ENCODE measurements at regions not wholly inside any gene's neighbourhood (a gene's known extent, or its start where the extent isn't known, plus 50 kb on each side); places are given as distances from the start of the nearest gene placed in this dataset.

DNA sequence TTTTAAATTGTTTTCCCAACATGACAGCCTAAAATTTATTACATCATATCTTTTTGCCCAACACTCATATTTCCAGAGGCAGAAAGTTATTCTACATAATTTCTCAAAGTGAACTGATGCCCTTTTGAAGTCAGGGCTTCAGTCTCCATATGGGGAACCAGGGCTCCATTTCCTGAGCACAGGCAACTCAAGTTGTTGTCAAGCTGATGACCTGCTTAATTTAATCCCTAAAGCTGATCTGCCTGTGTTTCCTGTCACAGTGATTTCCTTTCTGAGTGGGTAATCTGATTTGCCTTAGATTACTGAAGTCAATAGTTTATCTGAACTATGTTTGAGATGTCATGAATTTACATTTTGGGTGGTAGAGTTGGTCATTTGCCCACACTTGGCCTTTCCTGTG is 932.1 kb upstream of the MANEA start:
- no peaks in the 10 kb centered on the region for H3K4me1 ChIP-seq (ENCODE audit: control insufficient read depth, insufficient read depth, low read length)
- H3K9me3 ChIP-seq (ENCODE audit: control insufficient read depth, insufficient read depth, low read depth, low read length): no peaks in the 10 kb centered on the region
- no peak overlapping the region for H3K27ac ChIP-seq (ENCODE audit: low read length)
- CTCF ChIA-PET: no interaction called here
- H3K4me3 ChIP-seq (ENCODE audit: low read depth in 2 of 2, low read length in 2 of 2): no peak overlapping the region
- no peaks in the 10 kb centered on the region for H3K27me3 ChIP-seq (ENCODE audit: control insufficient read depth, insufficient read depth, low read length)
- DNase-seq (ENCODE audit: low read depth, low spot score) (no peak), ATAC-seq (no peak)
- intact Hi-C loops (cut with micrococcal nuclease; ENCODE audit: unreplicated experiment): no loop called here
- TF ChIP-seq, protein P1, sequence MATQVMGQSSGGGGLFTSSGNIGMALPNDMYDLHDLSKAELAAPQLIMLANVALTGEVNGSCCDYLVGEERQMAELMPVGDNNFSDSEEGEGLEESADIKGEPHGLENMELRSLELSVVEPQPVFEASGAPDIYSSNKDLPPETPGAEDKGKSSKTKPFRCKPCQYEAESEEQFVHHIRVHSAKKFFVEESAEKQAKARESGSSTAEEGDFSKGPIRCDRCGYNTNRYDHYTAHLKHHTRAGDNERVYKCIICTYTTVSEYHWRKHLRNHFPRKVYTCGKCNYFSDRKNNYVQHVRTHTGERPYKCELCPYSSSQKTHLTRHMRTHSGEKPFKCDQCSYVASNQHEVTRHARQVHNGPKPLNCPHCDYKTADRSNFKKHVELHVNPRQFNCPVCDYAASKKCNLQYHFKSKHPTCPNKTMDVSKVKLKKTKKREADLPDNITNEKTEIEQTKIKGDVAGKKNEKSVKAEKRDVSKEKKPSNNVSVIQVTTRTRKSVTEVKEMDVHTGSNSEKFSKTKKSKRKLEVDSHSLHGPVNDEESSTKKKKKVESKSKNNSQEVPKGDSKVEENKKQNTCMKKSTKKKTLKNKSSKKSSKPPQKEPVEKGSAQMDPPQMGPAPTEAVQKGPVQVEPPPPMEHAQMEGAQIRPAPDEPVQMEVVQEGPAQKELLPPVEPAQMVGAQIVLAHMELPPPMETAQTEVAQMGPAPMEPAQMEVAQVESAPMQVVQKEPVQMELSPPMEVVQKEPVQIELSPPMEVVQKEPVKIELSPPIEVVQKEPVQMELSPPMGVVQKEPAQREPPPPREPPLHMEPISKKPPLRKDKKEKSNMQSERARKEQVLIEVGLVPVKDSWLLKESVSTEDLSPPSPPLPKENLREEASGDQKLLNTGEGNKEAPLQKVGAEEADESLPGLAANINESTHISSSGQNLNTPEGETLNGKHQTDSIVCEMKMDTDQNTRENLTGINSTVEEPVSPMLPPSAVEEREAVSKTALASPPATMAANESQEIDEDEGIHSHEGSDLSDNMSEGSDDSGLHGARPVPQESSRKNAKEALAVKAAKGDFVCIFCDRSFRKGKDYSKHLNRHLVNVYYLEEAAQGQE (IDR thresholded peaks at IDR 0.05; ENCODE audit: insufficient read depth in 1 of 2, low read depth in 2 of 2, low read length in 1 of 2): no peak
- TF ChIP-seq, protein P2, sequence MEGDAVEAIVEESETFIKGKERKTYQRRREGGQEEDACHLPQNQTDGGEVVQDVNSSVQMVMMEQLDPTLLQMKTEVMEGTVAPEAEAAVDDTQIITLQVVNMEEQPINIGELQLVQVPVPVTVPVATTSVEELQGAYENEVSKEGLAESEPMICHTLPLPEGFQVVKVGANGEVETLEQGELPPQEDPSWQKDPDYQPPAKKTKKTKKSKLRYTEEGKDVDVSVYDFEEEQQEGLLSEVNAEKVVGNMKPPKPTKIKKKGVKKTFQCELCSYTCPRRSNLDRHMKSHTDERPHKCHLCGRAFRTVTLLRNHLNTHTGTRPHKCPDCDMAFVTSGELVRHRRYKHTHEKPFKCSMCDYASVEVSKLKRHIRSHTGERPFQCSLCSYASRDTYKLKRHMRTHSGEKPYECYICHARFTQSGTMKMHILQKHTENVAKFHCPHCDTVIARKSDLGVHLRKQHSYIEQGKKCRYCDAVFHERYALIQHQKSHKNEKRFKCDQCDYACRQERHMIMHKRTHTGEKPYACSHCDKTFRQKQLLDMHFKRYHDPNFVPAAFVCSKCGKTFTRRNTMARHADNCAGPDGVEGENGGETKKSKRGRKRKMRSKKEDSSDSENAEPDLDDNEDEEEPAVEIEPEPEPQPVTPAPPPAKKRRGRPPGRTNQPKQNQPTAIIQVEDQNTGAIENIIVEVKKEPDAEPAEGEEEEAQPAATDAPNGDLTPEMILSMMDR (IDR thresholded peaks at IDR 0.05): no peak
- TF ChIP-seq SIN3A (IDR thresholded peaks at IDR 0.05; ENCODE audit: borderline replicate concordance, insufficient read depth, low read depth, low read length) (no peak), POLR2AphosphoS5 (IDR thresholded peaks at IDR 0.05; ENCODE audit: low read depth, low read length) (no peak), TCF7L2 (IDR thresholded peaks at IDR 0.05; ENCODE audit: low read depth, low read length) (no peak)
- POLR2A ChIA-PET: no interaction called here
- H3K36me3 ChIP-seq (ENCODE audit: control insufficient read depth, insufficient read depth, low read length): no peaks in the 10 kb centered on the region; the same call in 1 of the 2 replicates
- in situ Hi-C loops (cut with HindIII; ENCODE audit: low pct_unique_long_range_greater_than_20kb, low sequenced_read_pairs): no loop called here
- BruUV-seq (replicated peaks): no TSS peak

DNA sequence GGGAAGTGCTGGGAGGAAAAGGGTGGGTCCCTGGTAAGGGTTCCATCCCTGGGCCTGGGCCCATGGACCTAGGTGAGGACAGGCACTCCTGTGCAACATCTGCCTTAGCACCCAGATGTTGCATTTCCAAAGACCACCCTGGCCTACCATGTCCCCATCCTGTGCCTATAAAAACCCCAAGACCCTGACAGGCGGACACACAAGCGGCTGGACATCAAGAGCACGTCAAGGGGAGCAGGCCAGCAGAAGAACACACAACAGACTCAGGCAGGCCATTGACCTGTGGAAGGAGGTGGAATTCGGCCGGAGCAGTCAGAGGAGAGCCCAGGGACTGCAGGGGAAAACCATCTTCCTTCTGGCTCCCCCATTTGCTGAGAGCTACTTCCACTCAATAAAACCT is 937.8 kb upstream of the MANEA start:
- Histone ChIP-seq H3K4me1 (ENCODE audit: control insufficient read depth, insufficient read depth, low read length) (no peaks in the 10 kb centered on the region), H3K27me3 (ENCODE audit: control insufficient read depth, insufficient read depth, low read length) (no peaks in the 10 kb centered on the region), H3K36me3 (ENCODE audit: control insufficient read depth, insufficient read depth, low read length) (no peaks in the 10 kb centered on the region; the same call in 1 of the 2 replicates), H3K4me3 (ENCODE audit: low read depth in 2 of 2, low read length in 2 of 2) (no peak overlapping the region), H3K9me3 (ENCODE audit: control insufficient read depth, insufficient read depth, low read depth, low read length) (no peaks in the 10 kb centered on the region), H3K27ac (ENCODE audit: low read length) (no peak overlapping the region)
- TF ChIP-seq, protein P2 (IDR thresholded peaks at IDR 0.05): no peak
- TF ChIP-seq TCF7L2 (IDR thresholded peaks at IDR 0.05; ENCODE audit: low read depth, low read length): no peak
- no peak for TF ChIP-seq SIN3A (IDR thresholded peaks at IDR 0.05; ENCODE audit: borderline replicate concordance, insufficient read depth, low read depth, low read length)
- no peak for TF ChIP-seq POLR2AphosphoS5 (IDR thresholded peaks at IDR 0.05; ENCODE audit: low read depth, low read length)
- TF ChIP-seq, protein P1 (IDR thresholded peaks at IDR 0.05; ENCODE audit: insufficient read depth in 1 of 2, low read depth in 2 of 2, low read length in 1 of 2): no peak
- CTCF ChIA-PET: no interaction called here
- in situ Hi-C loops (cut with HindIII; ENCODE audit: low pct_unique_long_range_greater_than_20kb, low sequenced_read_pairs): no loop called here
- POLR2A ChIA-PET: no interaction called here
- no TSS peak for BruUV-seq (replicated peaks)
- intact Hi-C loops (cut with micrococcal nuclease; ENCODE audit: unreplicated experiment): loop anchor here (10.0 kb wide), 1 partner anchor 645 kb away; no protein-coding TSS in a partner anchor
- DNase-seq (ENCODE audit: low read depth, low spot score) (no peak), ATAC-seq (no peak)
